Thyroid gland (tissue), 4 donors: ENCODE measurements at regions not wholly inside any gene's neighbourhood (a gene's known extent, or its start where the extent isn't known, plus 50 kb on each side); places are given as distances from the start of the nearest gene placed in this dataset.

Experiments used
- CTCF ChIP-seq, 6 experiments: fragments of 200-600 bp in 3 of 6; fragments of 450-650 bp in 3 of 6; sonication (generic) in 3 of 6; IDR thresholded peaks; one replicate each; pipeline ENCODE4 v1.5.1; 2016 to 2019; ENCODE audit warnings: antibody characterized with exemption in 6 of 6, mild to moderate bottlenecking in 2 of 6, inconsistent platforms in 1 of 6, moderate library complexity in 1 of 6
- POLR2A ChIP-seq, 2 donors: fragments of 450-650 bp; IDR thresholded peaks; one replicate each; pipeline ENCODE4 v1.6.1; 2017; ENCODE audit warnings: antibody characterized with exemption in 2 of 2, mild to moderate bottlenecking in 2 of 2, moderate library complexity in 1 of 2

DNA sequence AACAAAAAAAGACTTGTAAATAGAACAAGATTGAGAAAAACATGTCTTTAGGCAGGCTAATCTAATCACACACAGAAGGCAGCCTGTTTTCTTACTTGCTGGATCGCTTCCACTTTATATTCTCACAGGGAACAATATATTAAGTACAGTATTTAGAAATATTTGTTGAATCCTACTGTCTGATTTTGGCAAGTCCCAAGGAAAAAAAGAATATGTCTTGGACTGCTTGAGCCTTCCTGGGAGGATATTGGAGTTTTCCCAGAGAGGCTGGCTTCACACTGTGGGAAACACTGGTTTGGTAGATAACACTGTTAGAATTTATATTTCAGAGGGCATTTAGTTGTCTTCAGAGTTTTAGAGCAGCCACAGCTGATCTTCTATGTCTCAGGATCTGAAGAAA lies 229.7 kb downstream of the PRL start:
- TF ChIP-seq CTCF (IDR thresholded peaks at IDR 0.05), result no peak
- TF ChIP-seq POLR2A (IDR thresholded peaks at IDR 0.05), result no peak
